Raji (cell line): ENCODE measurements at regions not wholly inside any gene's neighbourhood (a gene's known extent, or its start where the extent isn't known, plus 50 kb on each side); places are given as distances from the start of the nearest gene placed in this dataset.

Experiments used
- POLR2A ChIP-seq: IDR thresholded peaks from 2 replicates; pipeline ENCODE4 v1.6.1; 2011; ENCODE audit warnings: low read depth, low read length, control low read depth; ENCODE audit not compliant: insufficient read depth

GRCh38 chr15:62976301-62976881 lies 66.2 kb upstream of the TPM1 start:
- no peak for TF ChIP-seq POLR2A

GRCh38 chr15:62977952-62978811 lies 64.4 kb upstream of the TPM1 start:
- no peak for TF ChIP-seq POLR2A

- TF ChIP-seq POLR2A, result no peak
Measured at GRCh38 chr15:62979252-62979651, 63.3 kb upstream of the TPM1 start.

GRCh38 chr15:62981071-62981470 lies 61.5 kb upstream of the TPM1 start:
- no peak for TF ChIP-seq POLR2A

GRCh38 chr15:62983956-62984355 lies 58.6 kb upstream of the TPM1 start:
- TF ChIP-seq POLR2A, result no peak

GRCh38 chr15:62985768-62986167 lies 56.8 kb upstream of the TPM1 start:
- TF ChIP-seq POLR2A, result no peak

GRCh38 chr15:62986948-62987347 lies 55.6 kb upstream of the TPM1 start:
- TF ChIP-seq POLR2A, result no peak

- TF ChIP-seq POLR2A, result no peak
Measured at GRCh38 chr15:62988701-62989100, 53.8 kb upstream of the TPM1 start.

- no peak for TF ChIP-seq POLR2A
Measured at GRCh38 chr15:62989366-62990055, 53.0 kb upstream of the TPM1 start.

- TF ChIP-seq POLR2A, result no peak
Measured at GRCh38 chr15:62991698-62992097, 50.8 kb upstream of the TPM1 start.

- TF ChIP-seq POLR2A, result no peak
Measured at GRCh38 chr15:62992302-62992701, 50.2 kb upstream of the TPM1 start.
